ENCODE measurements at regions not wholly inside any gene's neighbourhood (a gene's known extent, or its start where the extent isn't known, plus 50 kb on each side); places are given as distances from the start of the nearest gene placed in this dataset.
A peak's percentile ranks its signal among the peaks of the same experiment; 100 is the strongest.

- Histone ChIP-seq H3K4me2 (ENCODE audit: low read length) (no peak overlapping the region), H3K79me1 (ENCODE audit: low read length) (no peaks in the 10 kb centered on the region), H3K27ac (ENCODE audit: low read depth, low read length) (no peak overlapping the region), H2BK120ac (ENCODE audit: low read depth, low read length) (no peak overlapping the region), H4K8ac (ENCODE audit: low read depth, low read length) (no peak overlapping the region), H2BK15ac (replicated peaks; ENCODE audit: low read depth) (no peak overlapping the region), H3K4ac (ENCODE audit: low read depth, low read length) (no peak overlapping the region), H3K18ac (ENCODE audit: low read length) (no peak overlapping the region), H3K36me3 (ENCODE audit: control insufficient read depth, insufficient read depth, low read length) (no peaks in the 10 kb centered on the region), H2AK5ac (ENCODE audit: low read length) (no peak overlapping the region), H4K5ac (ENCODE audit: low read length) (no peak overlapping the region), H3K23ac (ENCODE audit: low read length) (no peak overlapping the region), H3K9ac (ENCODE audit: low read length) (no peak overlapping the region), H3K56ac (ENCODE audit: low read length) (no peak overlapping the region), H3K4me3 (ENCODE audit: low read length) (no peak overlapping the region), H3K79me2 (ENCODE audit: control insufficient read depth, insufficient read depth, low read length) (no peaks in the 10 kb centered on the region), H2BK5ac (ENCODE audit: low read length) (no peak overlapping the region), H3K27me3 (ENCODE audit: insufficient read depth, low read length, poor library complexity) (no peaks in the 10 kb centered on the region), H3K4me1 (ENCODE audit: control insufficient read depth, low read depth, low read length) (no peaks in the 10 kb centered on the region)
- no CpG with 5 or more reads among the region's 5 CpGs for WGBS (ENCODE audit: extremely low coverage, insufficient coverage, low lambda C conversion rate)
- DNase-seq: no peak
These were observed 127.3 kb upstream of the POU3F1 start for GRCh38 chr1:38173848-38174247.

GRCh38 chr1:38173157-38173831 lies 126.7 kb upstream of the POU3F1 start:
- no peak overlapping the region for H2BK5ac ChIP-seq (ENCODE audit: low read length)
- no peak overlapping the region for H3K18ac ChIP-seq (ENCODE audit: low read length)
- no CpG with 5 or more reads among the region's 6 CpGs for WGBS (ENCODE audit: extremely low coverage, insufficient coverage, low lambda C conversion rate)
- H4K5ac ChIP-seq (ENCODE audit: low read length): no peak overlapping the region
- no peak overlapping the region for H2BK15ac ChIP-seq (replicated peaks; ENCODE audit: low read depth)
- H3K9ac ChIP-seq (ENCODE audit: low read length): no peak overlapping the region
- no peak for DNase-seq
- H3K4me2 ChIP-seq (ENCODE audit: low read length): no peak overlapping the region
- H3K36me3 ChIP-seq (ENCODE audit: control insufficient read depth, insufficient read depth, low read length): no peaks in the 10 kb centered on the region
- no peak overlapping the region for H2BK120ac ChIP-seq (ENCODE audit: low read depth, low read length)
- no peaks in the 10 kb centered on the region for H3K27me3 ChIP-seq (ENCODE audit: insufficient read depth, low read length, poor library complexity)
- H3K4me1 ChIP-seq (ENCODE audit: control insufficient read depth, low read depth, low read length): no peaks in the 10 kb centered on the region
- H2AK5ac ChIP-seq (ENCODE audit: low read length): no peak overlapping the region
- H3K27ac ChIP-seq (ENCODE audit: low read depth, low read length): no peak overlapping the region
- H3K4me3 ChIP-seq (ENCODE audit: low read length): no peak overlapping the region
- no peak overlapping the region for H3K4ac ChIP-seq (ENCODE audit: low read depth, low read length)
- no peak overlapping the region for H4K8ac ChIP-seq (ENCODE audit: low read depth, low read length)
- H3K23ac ChIP-seq (ENCODE audit: low read length): no peak overlapping the region
- H3K79me2 ChIP-seq (ENCODE audit: control insufficient read depth, insufficient read depth, low read length): no peaks in the 10 kb centered on the region
- no peak overlapping the region for H3K56ac ChIP-seq (ENCODE audit: low read length)
- H3K79me1 ChIP-seq (ENCODE audit: low read length): no peaks in the 10 kb centered on the region

DNA sequence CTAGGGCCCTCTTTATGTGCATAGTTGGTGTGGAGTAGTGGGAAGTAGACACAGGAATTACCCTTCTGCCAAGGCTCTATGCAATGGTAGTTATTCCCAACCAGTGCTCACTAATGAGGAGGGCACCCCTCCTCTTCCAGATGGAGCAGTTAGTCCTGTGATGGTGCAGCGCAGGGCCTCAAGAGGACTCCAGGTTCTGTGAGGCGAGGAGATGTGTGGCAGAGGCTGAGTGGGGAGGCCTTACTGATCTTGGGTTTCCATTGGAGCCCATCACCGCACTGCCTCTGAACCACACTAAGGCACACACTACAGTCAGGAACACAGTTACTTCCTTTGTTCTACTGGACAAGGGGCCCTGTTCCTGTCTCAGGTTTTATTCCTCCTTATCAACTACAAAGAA lies 122.5 kb upstream of the POU3F1 start:
- H3K4me2 ChIP-seq (ENCODE audit: low read length): no peak overlapping the region
- H2BK5ac ChIP-seq (ENCODE audit: low read length): no peak overlapping the region
- H2BK120ac ChIP-seq (ENCODE audit: low read depth, low read length): no peak overlapping the region
- no peak overlapping the region for H4K5ac ChIP-seq (ENCODE audit: low read length)
- H2AK5ac ChIP-seq (ENCODE audit: low read length): no peak overlapping the region
- no peaks in the 10 kb centered on the region for H3K4me1 ChIP-seq (ENCODE audit: control insufficient read depth, low read depth, low read length)
- no CpG with 5 or more reads among the region's 3 CpGs for WGBS (ENCODE audit: extremely low coverage, insufficient coverage, low lambda C conversion rate)
- no peak for DNase-seq
- no peaks in the 10 kb centered on the region for H3K79me2 ChIP-seq (ENCODE audit: control insufficient read depth, insufficient read depth, low read length)
- no peak overlapping the region for H3K18ac ChIP-seq (ENCODE audit: low read length)
- no peaks in the 10 kb centered on the region for H3K27me3 ChIP-seq (ENCODE audit: insufficient read depth, low read length, poor library complexity)
- H2BK15ac ChIP-seq (replicated peaks; ENCODE audit: low read depth): no peak overlapping the region
- no peak overlapping the region for H3K4me3 ChIP-seq (ENCODE audit: low read length)
- no peak overlapping the region for H3K4ac ChIP-seq (ENCODE audit: low read depth, low read length)
- no peak overlapping the region for H3K9ac ChIP-seq (ENCODE audit: low read length)
- no peak overlapping the region for H3K23ac ChIP-seq (ENCODE audit: low read length)
- no peaks in the 10 kb centered on the region for H3K36me3 ChIP-seq (ENCODE audit: control insufficient read depth, insufficient read depth, low read length)
- H3K79me1 ChIP-seq (ENCODE audit: low read length): no peaks in the 10 kb centered on the region
- H4K8ac ChIP-seq (ENCODE audit: low read depth, low read length): no peak overlapping the region
- H3K27ac ChIP-seq (ENCODE audit: low read depth, low read length): no peak overlapping the region
- no peak overlapping the region for H3K56ac ChIP-seq (ENCODE audit: low read length)

DNA sequence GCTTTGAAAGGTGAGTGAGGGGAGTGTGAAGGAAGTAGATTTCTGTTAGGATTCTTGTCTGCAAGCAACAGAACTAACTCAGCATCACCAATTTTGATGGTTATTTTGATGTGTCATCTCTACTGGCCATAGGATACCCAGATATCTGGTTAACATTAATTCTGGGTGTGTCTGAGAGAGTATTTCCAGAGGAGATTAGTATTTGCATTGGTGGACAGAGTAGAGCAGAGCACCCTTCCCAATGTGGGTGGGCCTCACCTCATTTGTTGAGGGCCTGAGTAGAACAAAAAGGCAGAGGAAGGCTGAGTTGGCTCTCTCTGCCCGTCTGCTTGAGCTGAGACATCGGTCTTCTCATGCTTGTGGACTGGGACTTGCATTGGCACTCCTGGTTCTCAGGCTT lies 121.8 kb upstream of the POU3F1 start:
- no peaks in the 10 kb centered on the region for H3K36me3 ChIP-seq (ENCODE audit: control insufficient read depth, insufficient read depth, low read length)
- no peak overlapping the region for H2BK120ac ChIP-seq (ENCODE audit: low read depth, low read length)
- no peak for DNase-seq
- H3K56ac ChIP-seq (ENCODE audit: low read length): no peak overlapping the region
- no peak overlapping the region for H3K4me2 ChIP-seq (ENCODE audit: low read length)
- H3K4me3 ChIP-seq (ENCODE audit: low read length): no peak overlapping the region
- no peaks in the 10 kb centered on the region for H3K79me1 ChIP-seq (ENCODE audit: low read length)
- WGBS (ENCODE audit: extremely low coverage, insufficient coverage, low lambda C conversion rate): no CpG with 5 or more reads among the region's 2 CpGs
- no peak overlapping the region for H4K5ac ChIP-seq (ENCODE audit: low read length)
- no peak overlapping the region for H3K18ac ChIP-seq (ENCODE audit: low read length)
- H2AK5ac ChIP-seq (ENCODE audit: low read length): no peak overlapping the region
- no peaks in the 10 kb centered on the region for H3K27me3 ChIP-seq (ENCODE audit: insufficient read depth, low read length, poor library complexity)
- H4K8ac ChIP-seq (ENCODE audit: low read depth, low read length): no peak overlapping the region
- no peak overlapping the region for H3K9ac ChIP-seq (ENCODE audit: low read length)
- no peak overlapping the region for H2BK15ac ChIP-seq (replicated peaks; ENCODE audit: low read depth)
- H3K4ac ChIP-seq (ENCODE audit: low read depth, low read length): no peak overlapping the region
- H2BK5ac ChIP-seq (ENCODE audit: low read length): no peak overlapping the region
- no peaks in the 10 kb centered on the region for H3K79me2 ChIP-seq (ENCODE audit: control insufficient read depth, insufficient read depth, low read length)
- H3K4me1 ChIP-seq (ENCODE audit: control insufficient read depth, low read depth, low read length): no peaks in the 10 kb centered on the region
- no peak overlapping the region for H3K23ac ChIP-seq (ENCODE audit: low read length)
- no peak overlapping the region for H3K27ac ChIP-seq (ENCODE audit: low read depth, low read length)

- Histone ChIP-seq H3K79me2 (ENCODE audit: control insufficient read depth, insufficient read depth, low read length) (no peaks in the 10 kb centered on the region), H2BK5ac (ENCODE audit: low read length) (no peak overlapping the region), H3K79me1 (ENCODE audit: low read length) (no peaks in the 10 kb centered on the region), H2AK5ac (ENCODE audit: low read length) (no peak overlapping the region), H3K9ac (ENCODE audit: low read length) (no peak overlapping the region), H3K27ac (ENCODE audit: low read depth, low read length) (no peak overlapping the region), H3K18ac (ENCODE audit: low read length) (no peak overlapping the region), H3K4me1 (ENCODE audit: control insufficient read depth, low read depth, low read length) (no peaks in the 10 kb centered on the region), H2BK120ac (ENCODE audit: low read depth, low read length) (no peak overlapping the region), H4K8ac (ENCODE audit: low read depth, low read length) (no peak overlapping the region), H3K4ac (ENCODE audit: low read depth, low read length) (no peak overlapping the region), H3K27me3 (ENCODE audit: insufficient read depth, low read length, poor library complexity) (no peaks in the 10 kb centered on the region), H3K56ac (ENCODE audit: low read length) (no peak overlapping the region), H2BK15ac (replicated peaks; ENCODE audit: low read depth) (no peak overlapping the region), H4K5ac (ENCODE audit: low read length) (no peak overlapping the region), H3K4me2 (ENCODE audit: low read length) (no peak overlapping the region), H3K23ac (ENCODE audit: low read length) (no peak overlapping the region), H3K36me3 (ENCODE audit: control insufficient read depth, insufficient read depth, low read length) (no peaks in the 10 kb centered on the region), H3K4me3 (ENCODE audit: low read length) (no peak overlapping the region)
- WGBS (ENCODE audit: extremely low coverage, insufficient coverage, low lambda C conversion rate): no CpG with 5 or more reads among the region's 4 CpGs
- peak; percentile 13 for DNase-seq
These were observed 119.9 kb upstream of the POU3F1 start for GRCh38 chr1:38166461-38166860.
